ENCODE measurements at regions not wholly inside any gene's neighbourhood (a gene's known extent, or its start where the extent isn't known, plus 50 kb on each side); places are given as distances from the start of the nearest gene placed in this dataset.
"Not testable (repeated sequence)": the region's sequence is repeated elsewhere in the genome, so short reads cannot be mapped to it uniquely, and the experiment has no call there.

DNA sequence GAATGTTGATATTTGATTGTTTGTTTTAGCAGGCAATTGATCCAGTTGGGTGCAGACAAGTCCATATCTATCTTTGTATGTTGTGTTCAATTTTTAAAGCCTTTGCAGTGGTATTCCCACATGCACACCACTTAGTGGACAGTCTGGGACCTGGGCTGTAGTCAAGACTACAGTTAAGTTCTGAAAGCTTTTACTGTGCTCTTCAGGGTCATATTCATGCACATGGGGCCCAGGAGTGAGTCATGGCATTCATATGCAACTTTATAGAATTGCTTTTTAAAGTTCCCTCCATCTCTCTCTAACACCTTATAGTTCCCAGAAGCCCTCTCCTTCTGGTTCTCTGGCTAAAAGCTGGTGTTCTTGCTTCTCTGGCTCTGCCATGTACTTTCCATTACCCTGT lies 228.2 kb upstream of the CCNH start:
- no peak for DNase-seq (ENCODE audit: low read depth in 2 of 2)

DNA sequence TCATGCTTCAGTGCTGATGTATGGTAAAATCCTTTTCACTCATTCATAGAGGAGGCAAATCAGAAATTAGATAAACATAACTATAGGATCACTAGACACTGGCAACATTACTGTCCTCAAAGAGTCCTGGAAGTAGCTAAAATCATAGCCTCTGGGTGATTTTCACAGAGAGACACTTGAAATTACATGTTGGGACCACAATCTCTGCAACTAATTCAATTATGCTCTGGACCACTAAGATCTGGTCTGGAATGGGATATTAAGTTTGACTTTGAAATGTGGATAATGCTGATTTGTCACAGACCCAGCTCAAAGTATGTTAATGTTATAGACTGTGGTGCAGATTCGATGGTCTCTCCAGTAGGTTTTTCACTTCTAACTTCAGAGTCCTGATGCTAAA lies 214.6 kb upstream of the CCNH start:
- DNase-seq (ENCODE audit: low read depth in 2 of 2) = no peak

DNA sequence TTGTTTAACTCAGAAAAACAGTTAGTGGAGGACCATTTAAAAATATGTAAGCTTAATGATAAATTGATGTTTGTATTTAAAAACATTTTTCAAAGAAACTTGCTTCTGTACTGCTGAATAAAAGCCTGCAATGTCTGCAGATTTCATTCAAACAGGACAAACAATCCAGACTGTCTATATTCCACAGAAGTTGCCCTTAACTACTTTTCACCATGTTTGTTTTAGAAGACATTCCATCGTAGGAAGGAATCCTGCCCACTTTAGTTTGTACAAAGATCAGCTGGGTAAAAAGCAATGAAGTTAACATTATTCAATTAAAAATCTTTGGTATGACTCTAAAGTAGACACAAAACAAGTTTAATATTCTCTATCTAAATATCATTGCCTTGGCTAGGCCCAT lies 195.7 kb upstream of the CCNH start:
- no peak for DNase-seq (ENCODE audit: low read depth in 2 of 2)

DNA sequence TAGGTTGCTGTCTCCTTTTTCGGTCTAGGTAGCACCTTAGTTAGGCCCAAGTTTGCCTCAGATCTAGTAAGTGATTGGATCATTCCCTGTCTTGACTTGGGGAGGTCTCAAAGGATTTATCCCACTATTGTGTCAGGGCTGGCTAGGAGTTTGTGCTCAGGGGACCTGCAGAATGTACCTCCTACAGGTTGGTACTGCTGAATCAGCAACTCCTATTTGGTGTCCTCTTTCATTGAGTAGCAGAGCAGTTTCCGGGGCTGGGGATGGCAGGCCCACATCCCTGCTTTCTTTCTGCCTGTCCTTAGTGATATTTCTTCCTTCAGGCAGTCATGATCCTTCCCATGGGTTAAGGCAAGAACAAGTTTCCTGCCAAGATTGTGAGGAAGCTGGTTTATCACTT lies 192.9 kb upstream of the CCNH start:
- no peak for DNase-seq (ENCODE audit: low read depth in 2 of 2)

DNA sequence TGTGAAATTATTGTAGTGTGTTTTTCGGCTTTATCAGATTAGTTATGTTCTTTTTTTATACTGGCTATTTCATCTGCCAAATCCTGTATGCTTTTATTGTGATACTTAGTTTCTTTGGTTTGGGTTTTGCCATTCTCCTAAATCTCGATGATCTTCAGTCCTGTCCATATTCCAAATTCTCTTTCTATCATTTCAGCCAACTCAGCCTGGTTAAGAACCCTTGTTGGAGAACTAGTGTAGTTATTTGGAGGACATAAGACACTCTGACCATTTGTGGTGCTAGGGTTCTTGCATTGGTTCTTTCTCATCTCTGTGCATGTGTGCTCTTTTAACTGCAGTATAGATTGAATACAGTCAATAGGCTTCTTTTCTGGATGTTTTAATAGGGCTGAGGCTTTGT lies 187.0 kb upstream of the CCNH start:
- no peak for DNase-seq (ENCODE audit: low read depth in 2 of 2)

DNA sequence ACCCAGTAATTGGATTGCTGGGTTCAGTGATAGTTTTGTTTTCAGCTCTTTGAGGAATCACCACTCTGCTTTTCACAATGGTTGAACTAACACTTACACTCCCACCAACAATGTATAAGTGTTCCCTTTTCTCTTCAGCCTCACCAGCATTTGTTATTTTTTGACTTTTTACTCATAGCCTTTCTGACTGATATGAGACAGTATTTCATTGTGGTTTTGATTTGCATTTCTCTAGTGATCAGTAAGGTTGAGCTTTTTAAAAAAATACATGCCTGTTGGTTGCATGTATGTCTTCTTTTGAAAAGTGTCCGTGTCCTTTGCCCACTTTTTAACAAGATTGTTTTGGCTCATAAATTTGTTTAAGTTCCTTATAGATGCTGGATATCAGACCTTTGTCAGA lies 185.7 kb upstream of the CCNH start:
- no peak for DNase-seq (ENCODE audit: low read depth in 2 of 2)

DNA sequence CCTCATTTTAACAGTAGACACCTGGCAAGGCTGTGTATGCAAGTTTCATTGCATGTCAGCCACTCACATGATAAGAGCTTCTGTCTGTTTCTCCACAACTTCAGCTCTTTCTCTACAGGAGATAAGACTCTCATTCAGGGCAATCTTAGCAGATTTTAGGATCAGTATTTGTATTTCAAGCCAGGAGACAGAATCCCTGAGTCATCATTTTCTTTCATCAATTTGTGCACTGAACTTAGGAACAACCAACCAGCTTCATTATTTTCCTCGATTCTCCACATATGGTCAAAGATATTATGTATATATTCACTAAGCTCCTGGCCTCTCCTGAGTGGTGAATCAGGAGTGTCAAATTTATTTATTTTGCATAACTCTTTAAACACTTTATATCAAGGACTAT lies 181.8 kb upstream of the CCNH start:
- DNase-seq (ENCODE audit: low read depth in 2 of 2) = no peak

DNA sequence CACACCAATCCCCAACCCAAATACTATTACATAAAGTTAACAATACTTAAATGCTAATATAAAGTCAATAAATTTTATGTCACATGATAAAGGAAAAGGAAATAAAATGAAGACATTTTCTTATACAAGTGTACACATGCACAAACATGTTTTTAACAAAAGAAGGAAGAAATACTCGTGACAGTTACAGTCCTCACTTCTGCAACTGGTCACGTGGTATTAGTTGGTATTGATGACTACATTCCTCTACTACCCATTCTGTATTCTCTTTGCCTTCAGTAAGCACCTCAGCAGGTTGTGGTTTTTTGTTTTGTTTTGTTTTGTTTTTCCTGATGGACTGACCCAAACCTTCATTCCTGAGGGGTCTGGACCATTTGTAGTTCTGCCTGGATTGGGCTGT lies 176.9 kb upstream of the CCNH start:
- DNase-seq (ENCODE audit: low read depth in 2 of 2) = no peak

DNA sequence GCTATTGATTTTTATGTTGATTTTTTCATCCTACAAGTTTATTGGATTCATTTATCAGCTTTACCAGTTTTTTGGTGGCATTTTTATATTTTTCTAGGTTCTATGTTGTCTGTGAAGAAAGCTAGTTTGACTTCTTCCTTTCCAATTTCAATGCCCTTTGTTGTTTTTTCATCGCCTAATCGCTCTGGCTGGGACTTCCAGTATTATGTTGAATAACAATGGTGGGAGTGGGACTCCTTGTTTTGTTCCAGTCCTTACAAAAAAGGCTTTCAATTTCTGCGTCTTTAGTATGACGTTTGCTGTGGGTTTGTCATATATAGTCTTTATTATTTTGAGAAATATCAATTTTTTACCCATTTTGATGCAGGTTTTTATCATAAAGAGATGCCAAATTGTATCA lies 175.6 kb upstream of the CCNH start:
- DNase-seq (ENCODE audit: low read depth in 2 of 2) = no peak

DNA sequence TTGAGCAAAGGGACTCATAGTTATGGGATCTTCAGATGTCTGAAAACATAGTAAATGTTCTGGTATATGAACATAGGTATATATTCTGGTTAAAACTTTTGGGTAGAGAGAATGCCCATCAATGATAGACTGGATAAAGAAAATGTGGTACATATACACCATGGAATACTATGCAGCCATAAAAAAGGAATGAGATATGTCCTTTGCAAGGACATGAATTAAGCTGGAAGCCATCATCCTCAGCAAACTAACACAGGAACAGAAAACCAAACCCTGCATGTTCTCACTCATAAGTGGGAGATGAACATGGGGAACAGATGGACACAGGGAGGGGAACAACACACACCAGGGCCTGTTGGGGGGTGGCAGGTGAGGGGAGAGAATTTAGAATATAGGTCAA lies 171.0 kb upstream of the CCNH start:
- DNase-seq (ENCODE audit: low read depth in 2 of 2) = not testable (repeated sequence)

DNA sequence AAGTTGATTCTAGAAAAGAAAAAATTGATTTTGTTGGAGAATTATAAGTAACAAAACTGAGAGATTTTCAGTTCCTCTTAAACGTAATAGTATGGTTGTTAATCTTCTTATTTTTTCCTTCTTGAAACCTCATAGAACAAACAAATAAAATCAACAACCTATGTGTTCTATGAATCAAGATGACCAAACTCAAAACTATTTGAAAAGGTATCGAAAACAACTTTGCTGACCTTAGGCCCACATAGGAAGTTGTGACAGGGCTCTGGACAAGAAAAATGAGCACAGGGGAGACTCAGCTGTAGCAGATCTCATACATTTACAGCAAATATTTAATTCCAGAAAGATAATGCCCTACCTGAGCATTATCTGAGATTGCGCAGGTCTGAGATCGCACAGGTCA lies 169.4 kb upstream of the CCNH start:
- DNase-seq (ENCODE audit: low read depth in 2 of 2) = no peak

DNA sequence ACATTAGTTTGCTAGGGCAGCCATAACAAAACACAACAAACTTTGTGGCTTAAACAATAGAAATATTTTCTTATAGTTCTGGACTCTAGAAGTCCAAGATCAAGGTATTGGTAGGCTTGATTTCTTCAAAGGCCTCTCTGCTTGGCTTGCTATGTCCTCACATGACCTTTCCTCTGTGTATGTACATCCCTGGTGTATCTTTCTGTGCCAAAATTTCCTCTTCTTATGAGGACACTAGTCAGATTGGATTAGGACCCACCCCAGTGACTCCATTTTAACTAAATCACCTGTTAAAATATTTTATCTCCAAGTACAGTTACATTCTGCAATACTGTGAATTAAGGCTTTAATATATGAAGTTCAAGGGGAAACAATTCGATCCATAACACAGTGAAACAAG lies 168.9 kb upstream of the CCNH start:
- DNase-seq (ENCODE audit: low read depth in 2 of 2) = no peak

DNA sequence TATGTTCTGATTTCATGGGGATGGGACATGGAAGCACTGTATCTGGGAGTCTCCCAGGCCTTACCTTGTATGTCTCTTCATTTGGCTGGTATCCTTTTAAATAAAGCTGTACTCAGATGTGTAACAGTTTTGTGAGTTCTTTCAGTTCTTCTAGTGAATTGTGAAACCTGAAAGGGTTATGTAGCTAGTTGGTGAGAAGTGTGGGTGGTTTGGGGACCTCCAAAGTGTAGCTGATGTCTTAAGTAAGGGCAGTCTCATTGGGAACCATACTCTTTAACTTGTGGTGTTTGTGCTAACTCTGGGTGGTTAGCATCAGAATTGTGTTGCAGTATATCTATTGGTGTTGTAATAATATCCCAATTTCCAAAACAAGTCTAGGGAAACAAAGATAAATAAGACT lies 166.9 kb upstream of the CCNH start:
- no peak for DNase-seq (ENCODE audit: low read depth in 2 of 2)

DNA sequence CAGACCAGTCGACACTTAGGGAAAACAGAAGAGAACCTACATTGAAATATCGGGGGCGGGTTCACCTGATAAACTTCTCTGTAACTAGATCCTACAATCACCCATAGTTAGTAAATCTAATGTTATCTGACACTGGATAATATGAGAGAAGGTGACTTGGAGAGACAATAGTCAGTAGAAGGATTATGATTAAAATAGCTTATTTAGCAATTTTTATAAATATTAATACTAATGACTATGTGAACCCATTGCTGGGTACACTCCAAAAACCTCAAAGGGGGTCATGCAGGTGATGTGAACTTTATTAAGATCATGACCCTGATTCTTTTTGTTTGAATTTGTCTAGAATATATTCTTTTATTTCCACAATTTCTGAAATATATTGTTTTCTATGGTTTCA lies 164.1 kb upstream of the CCNH start:
- no peak for DNase-seq (ENCODE audit: low read depth in 2 of 2)

DNA sequence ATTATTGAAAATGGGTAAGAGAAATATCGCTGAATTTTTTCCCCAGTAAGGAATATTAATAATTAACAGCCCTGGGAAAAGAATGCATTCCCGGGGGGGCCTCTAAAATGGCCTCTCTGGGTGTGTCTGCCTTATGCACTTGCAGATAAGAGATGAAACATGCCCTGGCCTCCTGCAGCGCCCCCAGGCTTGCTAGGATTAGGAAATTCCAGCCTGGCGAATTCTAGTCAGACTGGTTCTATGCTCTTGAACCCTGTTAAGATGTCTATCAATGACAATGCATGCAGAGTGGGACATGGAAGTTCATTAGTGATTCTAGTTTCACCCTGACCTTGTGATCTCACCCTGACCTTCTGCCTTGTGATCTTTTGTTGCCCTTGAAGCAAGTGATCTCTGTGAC lies 163.6 kb upstream of the CCNH start:
- not testable (repeated sequence) for DNase-seq (ENCODE audit: low read depth in 2 of 2)

DNA sequence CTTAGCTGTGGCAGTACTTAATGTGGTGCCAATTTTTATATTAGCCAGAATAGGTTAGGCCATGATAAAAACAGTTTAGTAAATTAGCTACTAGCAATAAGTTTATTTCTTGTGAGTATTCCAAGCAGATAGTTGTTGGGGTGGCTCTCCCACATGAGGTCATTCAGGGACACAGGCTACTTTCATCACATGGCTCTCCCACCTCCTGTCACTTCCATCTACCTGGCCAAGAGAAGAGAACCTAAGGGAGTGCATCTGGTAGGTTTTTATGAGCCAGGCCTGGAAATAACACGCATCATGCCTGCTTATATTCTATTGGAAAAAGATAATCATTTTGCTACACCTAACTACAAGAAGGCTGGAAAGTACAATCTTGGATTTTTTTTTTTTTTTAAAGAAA lies 161.4 kb upstream of the CCNH start:
- DNase-seq (ENCODE audit: low read depth in 2 of 2) = no peak

DNA sequence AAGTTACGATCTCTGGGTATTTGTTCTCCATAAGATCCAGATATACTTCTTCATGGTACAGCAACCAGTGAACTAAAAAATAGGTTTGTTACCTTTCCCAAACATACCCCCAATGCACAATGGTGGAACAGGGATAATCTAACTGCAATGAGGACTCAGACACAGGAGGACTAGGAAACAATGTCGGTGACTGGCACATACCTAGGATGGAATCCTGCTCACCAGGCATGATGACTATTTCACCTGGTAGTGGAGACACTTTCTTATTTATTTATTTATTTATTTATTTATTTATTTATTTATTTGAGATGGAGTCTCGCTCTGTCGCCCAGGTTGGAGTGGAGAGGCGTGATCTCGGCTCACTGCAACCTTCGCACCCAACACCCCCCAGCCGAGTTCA lies 159.9 kb upstream of the CCNH start:
- no peak for DNase-seq (ENCODE audit: low read depth in 2 of 2)

DNA sequence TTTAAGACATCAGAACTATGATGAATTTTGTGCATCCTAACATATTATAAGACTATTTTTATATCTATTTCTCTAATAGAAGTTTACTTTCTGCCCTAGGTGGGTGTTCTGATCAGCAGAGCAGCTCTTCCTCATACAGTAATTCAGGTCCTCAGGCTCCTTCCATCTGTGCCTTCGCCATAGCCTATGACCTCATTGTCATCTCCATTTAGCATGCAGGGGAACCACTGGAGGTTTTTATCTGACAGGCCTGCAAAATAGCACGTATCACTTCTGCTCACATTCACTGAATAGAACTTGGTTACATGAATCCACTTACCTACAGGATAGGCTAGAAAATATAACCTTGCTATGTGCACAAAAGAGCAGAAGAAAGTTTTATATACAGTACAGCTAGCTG lies 159.4 kb upstream of the CCNH start:
- DNase-seq (ENCODE audit: low read depth in 2 of 2) = no peak

DNA sequence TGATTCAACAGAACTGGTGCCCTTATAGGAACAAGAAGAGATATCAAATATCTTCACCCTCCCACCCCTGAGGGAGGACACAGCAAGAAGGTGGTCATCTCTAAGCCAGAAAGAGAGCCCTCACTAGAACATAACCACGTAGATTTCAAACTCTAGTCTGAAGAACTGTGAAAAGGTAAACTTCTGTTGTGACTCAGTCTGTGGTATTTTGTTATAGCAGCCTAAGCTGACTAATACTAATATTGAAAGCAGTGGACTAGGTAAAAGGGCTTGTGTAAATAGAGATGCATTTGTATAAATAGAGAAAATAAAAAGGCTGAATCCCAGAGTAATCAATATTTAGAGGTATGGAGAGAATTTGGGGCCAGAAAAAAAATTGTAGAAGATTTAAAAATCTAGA lies 157.6 kb upstream of the CCNH start:
- no peak for DNase-seq (ENCODE audit: low read depth in 2 of 2)

DNA sequence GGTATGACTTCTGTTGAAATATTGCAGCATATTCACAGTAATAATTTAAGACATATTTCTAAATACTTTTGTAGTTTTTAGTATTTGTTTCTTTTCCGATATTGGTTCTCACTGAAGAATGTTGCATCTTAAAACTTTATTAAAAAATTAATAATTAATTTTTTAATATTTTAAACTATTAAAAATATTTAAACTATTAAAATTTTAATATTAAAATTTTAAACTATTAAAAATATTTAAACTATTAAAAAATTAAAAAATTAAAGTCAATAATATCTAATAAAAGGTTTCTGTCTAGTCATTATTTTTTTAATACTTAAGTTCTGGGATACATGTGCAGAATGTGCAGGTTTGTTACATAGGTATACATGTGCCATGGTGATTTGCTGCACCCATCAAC lies 149.3 kb upstream of the CCNH start:
- DNase-seq (ENCODE audit: low read depth in 2 of 2) = no peak

DNA sequence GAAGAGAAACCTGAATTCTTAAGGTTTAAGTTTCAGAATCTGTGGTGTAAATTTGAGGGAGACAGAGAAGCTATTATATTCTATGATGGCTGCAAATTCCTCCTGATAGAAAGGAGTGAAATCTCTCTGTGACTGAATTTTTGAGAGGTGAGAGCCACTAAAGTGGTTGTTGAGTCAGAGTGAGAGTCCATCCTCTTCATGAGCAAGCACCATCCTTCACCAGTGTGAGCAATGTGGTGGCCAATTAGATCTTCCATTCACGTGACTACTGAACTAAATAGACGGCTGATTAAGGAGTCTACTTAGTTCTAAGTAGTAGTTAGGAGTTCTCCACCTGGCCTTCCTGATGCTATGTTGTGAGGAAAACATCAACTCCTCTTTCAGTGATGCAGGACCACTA lies 147.8 kb upstream of the CCNH start:
- no peak for DNase-seq (ENCODE audit: low read depth in 2 of 2)

DNA sequence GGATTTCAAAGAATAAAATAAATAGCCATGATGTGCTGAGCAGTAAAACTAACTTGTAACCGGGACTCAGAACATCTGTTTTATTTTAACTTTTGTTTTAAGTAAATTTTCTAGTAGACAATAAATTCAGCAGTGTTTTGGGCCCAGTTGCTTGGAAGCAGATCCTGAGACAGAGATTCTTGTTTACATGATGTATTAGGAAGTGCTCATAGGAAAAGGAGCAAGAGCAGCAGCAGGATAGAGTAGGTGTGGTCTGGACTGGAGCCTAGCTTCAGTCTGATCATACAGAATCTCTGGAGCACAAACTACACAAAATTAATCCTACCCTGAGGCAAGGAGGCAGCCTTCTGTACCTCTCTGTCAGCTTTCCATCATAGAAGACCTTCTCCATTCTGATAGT lies 139.2 kb upstream of the CCNH start:
- DNase-seq (ENCODE audit: low read depth in 2 of 2) = no peak

DNA sequence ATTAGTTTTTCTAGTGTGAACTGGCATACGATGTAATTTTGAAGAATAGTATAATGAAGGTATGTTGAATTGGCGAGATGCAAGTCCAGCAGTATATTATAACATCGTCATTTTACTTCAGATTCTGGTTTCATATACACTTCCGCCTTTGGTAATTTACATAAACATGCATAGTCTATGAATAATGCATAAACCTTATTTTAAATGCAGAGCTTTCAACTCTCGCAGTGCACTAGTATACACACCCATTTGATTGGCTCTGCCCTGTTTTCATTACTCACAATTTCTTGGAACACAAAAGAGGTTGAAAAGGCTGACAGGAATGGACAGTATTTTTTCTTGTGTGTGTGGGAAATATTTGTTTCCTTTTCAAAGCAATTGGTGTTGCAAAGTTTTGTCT lies 128.9 kb upstream of the CCNH start:
- DNase-seq (ENCODE audit: low read depth in 2 of 2) = no peak

DNA sequence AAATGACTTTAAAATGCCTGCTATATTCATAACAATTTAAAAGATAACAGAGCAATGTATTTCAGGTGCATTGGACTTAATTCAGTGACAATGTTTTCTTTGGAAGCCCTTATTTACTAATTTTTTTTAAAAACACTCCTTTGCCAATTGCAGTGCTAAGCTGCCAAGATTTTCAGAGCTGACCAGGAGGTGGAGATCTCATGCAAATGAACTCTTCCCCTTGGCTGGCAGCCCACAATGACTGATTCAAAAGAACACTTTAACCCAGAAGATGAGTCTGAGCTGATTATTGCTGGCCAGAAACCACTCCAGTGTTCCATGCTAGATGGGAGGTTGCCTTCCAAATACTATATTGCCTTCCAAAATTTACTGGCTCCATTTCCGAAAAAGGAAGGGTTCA lies 128.3 kb upstream of the CCNH start:
- DNase-seq (ENCODE audit: low read depth in 2 of 2) = no peak

DNA sequence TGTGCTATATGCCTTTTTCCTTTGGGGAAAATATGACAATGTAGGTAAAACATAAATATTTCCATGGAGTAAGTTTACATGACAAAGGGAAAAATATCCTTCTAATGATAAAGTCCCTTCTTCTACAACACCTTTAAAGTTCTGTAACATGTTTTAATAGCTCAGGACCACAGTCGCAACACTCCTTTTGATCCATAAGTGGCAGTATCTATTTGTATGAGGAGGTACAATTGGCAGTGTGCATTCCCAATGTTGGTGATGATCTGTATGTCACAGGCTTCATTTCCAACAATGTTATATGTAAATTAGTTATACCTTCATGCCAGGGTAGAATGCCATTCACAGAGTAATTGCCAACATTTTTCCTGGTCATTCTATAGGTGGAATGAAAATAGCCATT lies 127.1 kb upstream of the CCNH start:
- DNase-seq (ENCODE audit: low read depth in 2 of 2) = no peak

Measured in stimulated activated CD8-positive, alpha-beta memory T cell treated with anti-CD3 and anti-CD28 coated beads, Interleukin-15, amount 100 ng/mL, for 4 hours (primary cell).